ENCODE measurements at regions not wholly inside any gene's neighbourhood (a gene's known extent, or its start where the extent isn't known, plus 50 kb on each side); places are given as distances from the start of the nearest gene placed in this dataset.
A peak's percentile ranks its signal among the peaks of the same experiment; 100 is the strongest.

DNA sequence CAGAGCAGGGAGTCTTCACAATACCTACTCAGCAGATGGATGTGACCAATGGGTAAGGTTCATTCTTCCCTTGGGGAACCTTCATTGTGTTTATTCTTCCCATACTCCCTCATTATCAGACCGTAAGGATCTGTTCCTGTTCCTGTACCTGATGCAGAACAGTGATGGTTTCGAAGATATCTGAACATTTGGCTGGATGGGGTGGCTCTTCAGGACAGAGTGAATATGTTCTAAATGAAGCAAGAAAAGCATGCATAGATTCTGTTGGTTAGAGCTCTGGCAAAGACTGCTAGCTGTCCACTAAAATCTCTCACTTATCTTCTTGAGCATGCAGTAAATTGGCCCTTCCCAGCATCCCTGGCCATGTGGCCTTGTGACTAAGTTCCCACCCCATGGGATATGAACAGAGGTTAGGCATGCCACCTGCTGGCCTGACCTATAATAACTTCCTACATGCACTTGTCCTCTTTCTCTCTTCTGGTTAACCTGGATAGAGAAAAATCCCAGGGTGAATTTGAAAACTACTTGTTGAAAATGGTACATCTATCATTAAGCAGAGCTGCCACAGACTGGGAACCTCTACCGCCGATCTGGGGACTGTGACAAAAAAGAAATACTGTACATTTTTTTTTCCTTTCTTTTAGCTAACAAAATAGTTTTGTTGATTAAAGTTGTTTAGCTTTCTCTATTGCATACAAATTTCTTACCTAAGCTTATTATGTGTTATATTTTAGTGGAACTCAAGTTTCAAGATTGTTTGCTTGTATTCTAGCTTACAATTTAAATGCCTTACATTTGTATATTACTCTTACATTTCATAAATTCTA is 60.0 kb upstream of the BANK1 start:
- Mint-ChIP-seq H3K9me3 (no peaks in the 10 kb centered on the region), H3K4me3 (no peak overlapping the region), H3K27me3 (peaks cover 15% of the 10 kb centered on the region), H3K36me3 (ENCODE audit: low read depth) (no peaks in the 10 kb centered on the region), H3K27ac (no peak overlapping the region), H3K4me1 (ENCODE audit: low read depth) (no peaks in the 10 kb centered on the region)
- POLR2A ChIA-PET: interaction anchor here (1.1 to 1.7 kb wide), 3 partner anchors 383 to 1637 kb away, joined by 3 to 7 read pairs (median 3); partner anchors contain the start of gene PPP3CA
- no peaks in the 10 kb centered on the region for H3K9me3 ChIP-seq (ENCODE audit: control insufficient read depth in 1 of 2, insufficient read depth in 1 of 2, low read length in 2 of 2)
- CTCF ChIA-PET: interaction anchor here (0.5 to 1.6 kb wide), 3 partner anchors 56 to 561 kb away, joined by 3 to 5 read pairs (median 3); no protein-coding TSS in a partner anchor
- H3K27me3 ChIP-seq (ENCODE audit: control insufficient read depth in 1 of 2, insufficient read depth in 2 of 2, low read length in 2 of 2): no peaks in the 10 kb centered on the region
- peak; percentile 76 for TF ChIP-seq CTCF (IDR thresholded peaks at IDR 0.05)
- peak; percentile 4 to 69 (median 24) for DNase-seq
- H3K4me1 ChIP-seq (ENCODE audit: insufficient read depth, low read length): no peaks in the 10 kb centered on the region
- H3K36me3 ChIP-seq (ENCODE audit: insufficient read depth, low read length): no peaks in the 10 kb centered on the region
- intact Hi-C loops (cut with DNase I, micrococcal nuclease): loop anchor here (1.0 to 5.0 kb wide), 6 partner anchors 543 to 1638 kb away; no protein-coding TSS in a partner anchor
- H3K4me3 ChIP-seq (ENCODE audit: low read length): no peak overlapping the region
- H3K27ac ChIP-seq (ENCODE audit: low read depth in 1 of 2, low read length in 2 of 2): no peak overlapping the region
- no peak for ATAC-seq (ENCODE audit: poor library complexity)

DNA sequence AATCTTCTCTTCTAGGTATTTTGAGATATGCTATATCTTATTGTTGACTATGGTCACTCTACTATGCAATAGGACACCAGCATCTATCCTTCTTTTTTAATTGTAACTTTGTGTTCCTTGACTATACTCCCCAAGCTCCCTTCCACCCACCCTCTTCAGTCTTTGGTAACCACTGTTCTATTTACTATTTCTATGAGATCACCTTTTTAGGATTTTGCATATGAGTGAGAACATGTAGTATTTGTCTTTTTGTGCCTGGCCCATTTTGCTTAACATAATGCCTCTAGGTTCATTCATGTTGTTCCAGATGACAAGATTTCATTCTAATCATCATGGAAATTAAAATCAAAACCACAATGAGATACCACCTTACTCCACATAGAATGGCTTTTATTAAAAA is 63.3 kb upstream of the BANK1 start:
- Histone ChIP-seq H3K4me1 (ENCODE audit: insufficient read depth, low read length) (no peaks in the 10 kb centered on the region), H3K4me3 (ENCODE audit: low read length) (no peak overlapping the region), H3K36me3 (ENCODE audit: insufficient read depth, low read length) (no peaks in the 10 kb centered on the region), H3K9me3 (ENCODE audit: control insufficient read depth in 1 of 2, insufficient read depth in 1 of 2, low read length in 2 of 2) (no peaks in the 10 kb centered on the region), H3K27ac (ENCODE audit: low read depth in 1 of 2, low read length in 2 of 2) (no peak overlapping the region), H3K27me3 (ENCODE audit: control insufficient read depth in 1 of 2, insufficient read depth in 2 of 2, low read length in 2 of 2) (no peaks in the 10 kb centered on the region)
- Mint-ChIP-seq H3K27me3 (peaks cover 9% of the 10 kb centered on the region), H3K4me1 (ENCODE audit: low read depth) (peaks cover 6% of the 10 kb centered on the region), H3K9me3 (no peaks in the 10 kb centered on the region), H3K4me3 (no peak overlapping the region), H3K27ac (no peak overlapping the region), H3K36me3 (ENCODE audit: low read depth) (no peaks in the 10 kb centered on the region)
- TF ChIP-seq CTCF (IDR thresholded peaks at IDR 0.05): no peak
- DNase-seq (no peak), ATAC-seq (ENCODE audit: poor library complexity) (no peak)
- POLR2A ChIA-PET: no interaction called here
- CTCF ChIA-PET: no interaction called here
- intact Hi-C loops (cut with DNase I, micrococcal nuclease): no loop called here

DNA sequence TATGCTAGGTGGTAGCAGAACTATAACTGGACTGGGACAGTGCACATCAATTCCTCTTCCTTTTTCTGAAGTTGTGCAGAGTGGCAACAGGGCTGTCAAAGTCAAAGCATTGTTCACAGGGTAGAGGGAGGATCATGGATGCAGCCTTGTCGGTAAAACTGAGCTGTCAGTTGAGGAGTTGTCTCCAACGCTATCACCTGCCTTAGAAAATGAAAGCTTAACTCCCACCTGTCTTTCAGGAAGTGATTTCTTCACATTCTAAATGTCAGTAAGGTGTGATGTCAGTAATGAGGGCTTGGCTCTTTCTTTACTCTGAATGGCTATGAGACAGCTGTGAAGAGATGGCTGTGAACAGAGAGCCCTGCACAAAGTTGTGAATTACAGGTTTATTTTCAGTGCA is 66.4 kb upstream of the BANK1 start:
- Histone ChIP-seq H3K27ac (ENCODE audit: low read depth in 1 of 2, low read length in 2 of 2) (no peak overlapping the region), H3K4me3 (ENCODE audit: low read length) (no peak overlapping the region), H3K9me3 (ENCODE audit: control insufficient read depth in 1 of 2, insufficient read depth in 1 of 2, low read length in 2 of 2) (no peaks in the 10 kb centered on the region), H3K27me3 (ENCODE audit: control insufficient read depth in 1 of 2, insufficient read depth in 2 of 2, low read length in 2 of 2) (no peaks in the 10 kb centered on the region), H3K4me1 (ENCODE audit: insufficient read depth, low read length) (no peaks in the 10 kb centered on the region), H3K36me3 (ENCODE audit: insufficient read depth, low read length) (no peaks in the 10 kb centered on the region)
- POLR2A ChIA-PET: no interaction called here
- Mint-ChIP-seq H3K27ac (no peak overlapping the region), H3K36me3 (ENCODE audit: low read depth) (no peaks in the 10 kb centered on the region), H3K9me3 (no peaks in the 10 kb centered on the region), H3K4me3 (no peak overlapping the region), H3K27me3 (no peaks in the 10 kb centered on the region), H3K4me1 (ENCODE audit: low read depth) (peaks cover 6% of the 10 kb centered on the region)
- DNase-seq (peak in 1 of 14 experiments; percentile 7), ATAC-seq (ENCODE audit: poor library complexity) (peak; percentile 57)
- intact Hi-C loops (cut with DNase I, micrococcal nuclease): no loop called here
- CTCF ChIA-PET: interaction anchor here (1.0 kb wide), 1 partner anchor 16 kb away, joined by 3 read pairs; no protein-coding TSS in a partner anchor
- TF ChIP-seq CTCF (IDR thresholded peaks at IDR 0.05): no peak

Measured in CD4-positive, alpha-beta T cell (primary cell).